IPS-15b (cell line): ENCODE measurements at regions not wholly inside any gene's neighbourhood (a gene's known extent, or its start where the extent isn't known, plus 50 kb on each side); places are given as distances from the start of the nearest gene placed in this dataset.

Experiments used
- H3K27me3 ChIP-seq: one replicate; pipeline ENCODE4 v1.6.1; 2013; ENCODE audit warnings: low read length; ENCODE audit not compliant: control insufficient read depth, insufficient read depth
- H3K36me3 ChIP-seq: one replicate; pipeline ENCODE4 v1.6.1; 2013; ENCODE audit warnings: low read length; ENCODE audit not compliant: control insufficient read depth, insufficient read depth
- H3K4me1 ChIP-seq: one replicate; pipeline ENCODE4 v1.6.1; 2013; ENCODE audit warnings: mild to moderate bottlenecking, low read length; ENCODE audit not compliant: control insufficient read depth, insufficient read depth
- H3K4me3 ChIP-seq: one replicate; pipeline ENCODE4 v1.5.1; 2013; ENCODE audit warnings: low read depth, low read length
- H3K9ac ChIP-seq: one replicate; pipeline ENCODE4 v1.6.1; 2013; ENCODE audit warnings: low read depth, mild to moderate bottlenecking, low read length
- H3K9me3 ChIP-seq: one replicate; pipeline ENCODE4 v1.6.1; 2013; ENCODE audit warnings: mild to moderate bottlenecking, low read length; ENCODE audit not compliant: control insufficient read depth, insufficient read depth

DNA sequence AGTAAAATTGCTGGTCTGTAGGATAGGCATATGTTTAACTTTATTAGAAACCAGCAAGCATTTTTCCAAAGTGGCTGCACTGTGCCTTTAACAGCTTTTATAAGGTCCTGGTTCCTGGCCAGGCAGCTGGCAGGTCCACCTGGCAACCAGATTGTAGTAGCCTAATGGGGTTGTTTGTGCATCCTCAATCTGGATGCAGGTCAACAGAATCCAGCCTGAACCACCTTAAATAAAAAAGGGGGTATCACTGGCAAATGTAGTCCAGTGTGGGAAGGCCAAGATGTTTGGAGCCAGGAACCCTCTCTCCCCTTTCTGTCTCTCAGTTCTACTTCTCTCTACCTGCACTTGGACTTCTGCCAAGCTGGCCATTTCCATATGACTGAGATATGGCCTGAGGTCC, 200.3 kb downstream of the ZNF621 start:
- H3K4me1 ChIP-seq: no peaks in the 10 kb centered on the region
- no peaks in the 10 kb centered on the region for H3K9me3 ChIP-seq
- no peak overlapping the region for H3K4me3 ChIP-seq
- no peaks in the 10 kb centered on the region for H3K27me3 ChIP-seq
- H3K36me3 ChIP-seq: no peaks in the 10 kb centered on the region
- no peak overlapping the region for H3K9ac ChIP-seq

DNA sequence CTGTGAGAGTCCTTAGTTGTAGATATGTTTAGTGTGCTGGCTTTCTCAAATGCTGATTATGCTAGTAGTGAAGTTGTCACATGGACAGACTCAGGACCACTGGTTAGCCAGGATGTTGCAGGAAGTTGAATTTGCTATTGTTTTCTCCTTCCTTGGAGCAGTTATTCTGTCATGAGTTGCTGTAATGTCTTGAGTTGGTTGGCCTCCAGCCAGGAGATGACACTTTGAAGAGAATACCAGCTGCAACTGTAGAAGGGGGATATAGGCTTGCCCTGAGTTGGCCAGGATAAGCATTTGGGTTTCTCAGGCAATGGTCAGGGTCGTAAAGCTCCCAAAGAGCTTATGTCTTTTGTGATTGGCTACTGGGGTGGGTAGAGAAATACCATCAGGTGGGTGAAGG, 206.7 kb downstream of the ZNF621 start:
- no peaks in the 10 kb centered on the region for H3K36me3 ChIP-seq
- no peaks in the 10 kb centered on the region for H3K9me3 ChIP-seq
- H3K4me3 ChIP-seq: no peak overlapping the region
- H3K9ac ChIP-seq: no peak overlapping the region
- H3K4me1 ChIP-seq: no peaks in the 10 kb centered on the region
- H3K27me3 ChIP-seq: no peaks in the 10 kb centered on the region

DNA sequence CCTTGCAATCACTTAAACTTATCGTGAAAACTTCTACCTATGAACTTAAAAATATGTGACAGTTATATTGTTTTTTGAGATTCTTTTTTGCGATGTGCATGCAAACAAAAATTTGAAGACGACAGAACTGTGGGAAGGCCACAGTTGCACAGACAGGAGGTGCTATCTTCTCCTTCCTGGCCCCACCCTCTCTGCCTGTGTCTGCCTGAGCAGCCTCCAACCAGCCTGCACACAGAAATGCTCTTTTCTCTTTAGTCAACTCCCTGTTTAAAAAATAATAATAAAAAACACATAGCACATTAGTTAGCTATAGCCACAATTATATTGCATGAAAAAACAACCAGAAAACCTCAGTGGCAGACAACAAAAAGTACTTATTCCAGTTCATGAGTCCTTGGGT, 212.2 kb downstream of the ZNF621 start:
- H3K4me1 ChIP-seq: no peaks in the 10 kb centered on the region
- no peaks in the 10 kb centered on the region for H3K9me3 ChIP-seq
- H3K4me3 ChIP-seq: no peak overlapping the region
- no peak overlapping the region for H3K9ac ChIP-seq
- H3K27me3 ChIP-seq: no peaks in the 10 kb centered on the region
- no peaks in the 10 kb centered on the region for H3K36me3 ChIP-seq

DNA sequence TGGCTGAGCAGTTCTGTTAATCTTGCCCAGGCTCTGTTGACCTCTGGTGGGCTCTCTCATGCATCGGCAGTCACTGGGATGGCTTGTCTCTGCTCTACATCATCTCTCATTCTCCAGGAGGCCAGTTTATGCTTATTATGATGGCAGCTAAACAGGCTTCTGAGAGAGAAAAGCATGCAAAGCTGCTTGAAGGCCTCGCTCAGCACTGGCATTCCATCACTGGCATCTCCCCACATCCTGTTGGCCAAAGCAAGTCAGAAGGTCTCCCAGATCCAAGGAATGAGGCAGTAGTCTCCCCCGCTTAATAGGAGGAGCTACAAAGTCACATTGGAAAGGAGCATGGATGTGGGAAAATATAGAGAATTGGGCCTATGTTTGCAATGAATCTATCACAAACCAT, 212.6 kb downstream of the ZNF621 start:
- Histone ChIP-seq H3K9ac (no peak overlapping the region), H3K4me1 (no peaks in the 10 kb centered on the region)

DNA sequence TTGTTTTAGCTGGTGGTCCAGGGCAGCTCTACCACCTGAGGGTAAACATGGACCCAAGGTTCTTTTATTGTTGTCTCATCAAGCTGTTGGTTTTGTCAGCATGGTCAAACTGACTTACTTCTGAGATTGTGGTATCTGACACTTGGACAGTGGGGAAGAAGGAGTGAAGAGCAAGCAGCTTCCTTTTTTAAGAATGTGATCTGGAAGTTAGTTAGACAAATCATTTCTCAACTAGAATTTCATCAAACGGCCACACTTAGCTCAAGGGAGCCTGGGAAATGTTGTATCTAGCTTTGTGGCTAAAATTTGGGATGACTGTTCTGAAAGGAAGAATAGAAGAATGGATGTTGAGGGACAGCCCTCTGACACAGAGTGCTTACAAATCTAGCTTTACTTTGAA, 215.2 kb downstream of the ZNF621 start:
- Histone ChIP-seq H3K36me3 (no peaks in the 10 kb centered on the region), H3K9ac (no peak overlapping the region), H3K9me3 (no peaks in the 10 kb centered on the region), H3K27me3 (no peaks in the 10 kb centered on the region), H3K4me3 (no peak overlapping the region), H3K4me1 (peaks cover 4% of the 10 kb centered on the region)

More for the DNA sequence above, 212.6 kb downstream of the ZNF621 start:
- Histone ChIP-seq H3K9me3 (no peaks in the 10 kb centered on the region), H3K4me3 (no peak overlapping the region), H3K27me3 (no peaks in the 10 kb centered on the region), H3K36me3 (no peaks in the 10 kb centered on the region)

DNA sequence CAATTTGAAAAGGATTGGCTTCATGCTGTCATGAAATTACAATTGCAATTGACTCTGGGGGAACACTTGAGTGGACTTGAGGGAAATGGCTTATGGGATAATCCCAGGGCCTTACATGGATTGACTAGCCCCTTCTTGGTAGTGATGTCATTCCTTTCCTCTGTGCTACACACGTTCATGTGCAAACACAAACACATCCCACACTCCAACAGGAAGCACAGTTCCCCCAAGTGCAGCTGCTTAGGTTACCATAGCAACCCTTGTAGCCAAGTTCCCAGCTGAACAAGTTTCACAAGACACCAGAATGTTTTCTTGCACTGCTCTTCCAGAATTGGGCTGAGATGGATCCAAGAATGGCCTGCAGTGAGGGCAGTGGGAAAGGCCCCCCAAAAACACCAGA, 217.0 kb downstream of the ZNF621 start:
- Histone ChIP-seq H3K4me1 (peaks cover 4% of the 10 kb centered on the region), H3K4me3 (no peak overlapping the region), H3K36me3 (no peaks in the 10 kb centered on the region), H3K9me3 (no peaks in the 10 kb centered on the region), H3K27me3 (no peaks in the 10 kb centered on the region), H3K9ac (no peak overlapping the region)

DNA sequence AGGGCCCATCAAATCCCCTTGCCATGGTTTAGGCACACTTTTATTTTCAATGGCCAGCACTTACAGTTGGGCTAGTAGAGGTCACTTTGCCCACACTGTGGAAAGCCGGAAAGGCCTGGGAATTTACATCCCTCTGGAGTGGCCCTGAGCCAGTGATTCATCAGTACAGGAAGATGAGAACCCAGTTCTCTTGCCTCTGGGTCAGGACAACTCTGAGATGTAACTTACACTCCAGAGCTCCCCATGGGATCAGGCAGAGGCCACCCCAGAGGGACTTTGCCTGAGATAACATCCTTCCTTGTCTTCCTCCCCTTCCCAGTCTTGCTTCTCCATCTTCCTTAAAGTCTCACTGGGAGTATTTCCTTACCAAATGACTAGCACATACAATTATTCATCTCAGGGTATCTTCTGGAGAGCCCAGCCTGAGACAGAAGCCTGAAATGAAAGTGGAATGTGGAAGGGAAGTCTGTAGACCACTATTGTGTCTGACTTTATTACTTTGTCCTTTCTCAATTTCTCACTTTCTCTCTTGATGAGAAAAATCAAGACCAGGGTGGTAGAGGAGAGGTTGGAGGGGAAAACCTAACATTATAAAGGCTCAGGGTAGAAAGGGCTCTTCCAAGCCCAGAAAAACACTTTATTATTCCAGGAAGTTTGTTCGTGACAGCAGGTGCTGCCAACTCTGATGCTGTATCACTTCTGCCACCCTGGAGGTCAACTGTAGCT, 220.8 kb downstream of the ZNF621 start:
- H3K36me3 ChIP-seq: no peaks in the 10 kb centered on the region
- peaks cover 11% of the 10 kb centered on the region for H3K4me1 ChIP-seq
- no peaks in the 10 kb centered on the region for H3K9me3 ChIP-seq
- no peak overlapping the region for H3K4me3 ChIP-seq
- no peaks in the 10 kb centered on the region for H3K27me3 ChIP-seq
- H3K9ac ChIP-seq: no peak overlapping the region

DNA sequence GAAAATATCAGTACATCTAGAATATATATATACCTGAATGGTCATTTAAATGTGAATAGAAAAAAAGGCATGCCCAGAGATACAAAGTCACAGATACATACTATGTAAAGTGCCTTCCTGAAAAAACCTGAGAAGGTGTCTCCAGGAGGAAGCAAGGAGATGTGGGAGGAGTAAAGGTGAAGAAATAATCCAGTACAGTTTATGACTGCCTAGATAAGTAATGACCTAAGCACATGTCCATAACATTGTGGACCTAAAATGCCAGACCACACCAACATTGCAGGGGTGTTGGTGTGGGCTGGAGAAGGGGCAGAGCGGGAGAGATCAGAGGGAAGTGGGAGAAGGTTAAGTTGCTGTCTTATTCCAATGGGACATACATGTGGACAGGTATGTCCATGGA, 226.9 kb downstream of the ZNF621 start:
- Histone ChIP-seq H3K9ac (no peak overlapping the region), H3K4me1 (peaks cover 7% of the 10 kb centered on the region), H3K9me3 (no peaks in the 10 kb centered on the region), H3K36me3 (no peaks in the 10 kb centered on the region), H3K27me3 (peaks cover 4% of the 10 kb centered on the region), H3K4me3 (no peak overlapping the region)

DNA sequence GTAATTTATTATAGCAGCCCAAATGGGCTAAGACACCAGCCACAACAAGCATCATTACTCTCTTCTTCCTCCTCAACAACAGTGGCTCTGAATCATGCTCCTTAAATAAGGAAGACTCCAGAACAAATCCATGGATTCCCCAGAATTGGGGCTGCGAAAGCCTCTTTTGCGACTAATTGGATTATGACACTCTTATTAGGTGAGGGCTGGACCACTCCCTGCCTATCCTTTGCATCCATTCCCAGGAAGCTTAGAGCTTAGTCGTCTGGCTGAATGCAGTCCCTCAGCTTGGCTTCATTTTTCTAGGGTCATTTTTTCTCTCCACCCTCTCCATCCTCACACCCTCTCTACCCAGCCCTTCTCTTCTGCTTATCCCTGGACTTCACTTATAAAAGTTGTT, 227.7 kb downstream of the ZNF621 start:
- Histone ChIP-seq H3K36me3 (no peaks in the 10 kb centered on the region), H3K27me3 (peaks cover 4% of the 10 kb centered on the region), H3K4me3 (no peak overlapping the region), H3K4me1 (peaks cover 7% of the 10 kb centered on the region), H3K9ac (no peak overlapping the region), H3K9me3 (no peaks in the 10 kb centered on the region)

DNA sequence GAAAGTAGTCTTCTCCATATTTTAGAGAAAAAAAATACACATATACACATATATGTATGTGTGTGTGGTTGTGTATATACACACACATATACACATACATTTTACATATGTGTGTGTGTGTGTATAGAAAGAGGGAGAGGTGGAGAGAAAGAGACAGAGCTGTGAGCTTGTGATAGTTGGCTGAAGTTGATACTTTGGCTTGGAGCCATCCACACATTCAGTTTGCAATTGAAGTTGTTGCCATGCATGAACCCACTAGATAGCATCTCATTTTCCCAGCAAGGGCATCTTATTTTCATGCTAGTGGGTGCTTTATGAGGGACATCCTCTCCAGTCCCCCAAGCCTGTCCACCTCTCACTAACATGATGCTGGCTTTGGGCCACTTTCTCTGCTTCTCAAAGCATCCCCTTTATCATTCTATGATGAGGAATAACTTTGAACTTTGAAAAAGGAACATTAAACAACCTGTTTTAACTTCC, 228.6 kb downstream of the ZNF621 start:
- peaks cover 4% of the 10 kb centered on the region for H3K27me3 ChIP-seq
- H3K9me3 ChIP-seq: no peaks in the 10 kb centered on the region

DNA sequence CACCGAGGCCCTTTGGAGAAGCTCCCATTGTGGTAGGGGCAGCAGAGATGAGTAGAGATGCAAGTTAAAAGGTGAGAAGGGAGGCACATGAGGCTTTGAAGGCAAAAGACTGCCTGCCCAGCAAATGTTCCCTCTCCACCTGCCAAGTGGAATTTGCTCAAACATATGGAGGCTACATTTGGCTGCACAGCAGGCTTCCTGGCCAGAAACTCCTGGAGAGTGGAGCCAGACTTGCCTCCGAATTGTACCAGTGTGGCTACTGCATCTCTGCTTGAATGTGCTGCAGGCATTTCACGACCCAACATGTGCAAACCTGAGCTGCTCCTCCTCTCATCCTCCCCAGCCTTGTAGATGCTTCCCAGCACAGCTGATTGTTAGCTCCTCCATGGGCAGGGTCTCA, 229.2 kb downstream of the ZNF621 start:
- Histone ChIP-seq H3K4me3 (no peak overlapping the region), H3K36me3 (no peaks in the 10 kb centered on the region), H3K4me1 (no peaks in the 10 kb centered on the region), H3K27me3 (peaks cover 4% of the 10 kb centered on the region), H3K9ac (no peak overlapping the region), H3K9me3 (no peaks in the 10 kb centered on the region)

More for the DNA sequence above, 228.6 kb downstream of the ZNF621 start:
- Histone ChIP-seq H3K36me3 (no peaks in the 10 kb centered on the region), H3K9ac (no peak overlapping the region), H3K4me3 (no peak overlapping the region), H3K4me1 (peaks cover 6% of the 10 kb centered on the region)

DNA sequence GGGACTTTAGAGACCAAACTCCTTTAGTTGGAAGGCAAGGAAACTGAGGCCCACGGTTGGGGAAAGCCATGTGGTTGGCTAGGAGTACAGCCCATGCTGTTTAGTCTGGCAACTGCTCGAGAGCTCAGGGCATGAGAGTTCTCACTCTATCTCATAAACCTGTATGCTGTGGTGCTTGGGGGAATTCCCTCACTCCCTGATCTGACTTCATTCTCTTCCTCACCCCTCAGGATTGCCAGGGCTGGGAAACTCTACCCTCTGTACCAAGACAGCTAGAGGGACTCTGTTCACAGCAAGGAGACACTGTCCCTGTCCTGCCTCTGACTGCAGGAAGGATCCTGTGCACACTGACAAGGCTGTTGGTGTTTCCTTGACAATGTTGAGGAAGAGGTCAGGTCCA, 230.2 kb downstream of the ZNF621 start:
- H3K27me3 ChIP-seq: peaks cover 4% of the 10 kb centered on the region
- H3K4me1 ChIP-seq: no peaks in the 10 kb centered on the region
- H3K9me3 ChIP-seq: no peaks in the 10 kb centered on the region
- no peaks in the 10 kb centered on the region for H3K36me3 ChIP-seq
- no peak overlapping the region for H3K4me3 ChIP-seq
- H3K9ac ChIP-seq: no peak overlapping the region
